BLaER1 (cell line): ENCODE measurements at regions not wholly inside any gene's neighbourhood (a gene's known extent, or its start where the extent isn't known, plus 50 kb on each side); places are given as distances from the start of the nearest gene placed in this dataset.
"Not testable (repeated sequence)": the region's sequence is repeated elsewhere in the genome, so short reads cannot be mapped to it uniquely, and the experiment has no call there.

ENCODE experiments used
- H3K27ac ChIP-seq: shearing (Covaris generic); formaldehyde crosslinking; 2 replicates; pipeline ENCODE4 v1.8.1; 2022
- H3K27me3 ChIP-seq: shearing (Covaris generic); formaldehyde crosslinking; 2 replicates; pipeline ENCODE4 v1.8.1; 2022
- H3K36me3 ChIP-seq: shearing (Covaris generic); formaldehyde crosslinking; 2 replicates; pipeline ENCODE4 v1.8.1; 2022
- H3K4me1 ChIP-seq: shearing (Covaris generic); formaldehyde crosslinking; 2 replicates; pipeline ENCODE4 v1.8.1; 2022
- H3K4me2 ChIP-seq: shearing (Covaris generic); formaldehyde crosslinking; 2 replicates; pipeline ENCODE4 v1.8.1; 2022
- H3K4me3 ChIP-seq: shearing (Covaris generic); formaldehyde crosslinking; 2 replicates; pipeline ENCODE4 v1.8.1; 2022
- H3K9ac ChIP-seq: shearing (Covaris generic); formaldehyde crosslinking; 2 replicates; pipeline ENCODE4 v1.8.1; 2022
- H3K9me3 ChIP-seq: shearing (Covaris generic); formaldehyde crosslinking; 2 replicates; pipeline ENCODE4 v1.8.1; 2022
- H4K20me1 ChIP-seq: shearing (Covaris generic); formaldehyde crosslinking; 2 replicates; pipeline ENCODE4 v1.8.1; 2022
- Cebpa-rat ChIP-seq: shearing (Covaris generic); IDR thresholded peaks from 2 replicates; pipeline ENCODE4 v1.8.1; 2022

- TF ChIP-seq Cebpa-rat: no peak
- no peaks in the 10 kb centered on the region for H3K9me3 ChIP-seq
- no peak overlapping the region for H3K4me3 ChIP-seq
- H3K27ac ChIP-seq: no peak overlapping the region
- no peak overlapping the region for H3K4me2 ChIP-seq
- no peak overlapping the region for H3K9ac ChIP-seq
- H3K4me1 ChIP-seq: no peaks in the 10 kb centered on the region
- no peaks in the 10 kb centered on the region for H4K20me1 ChIP-seq
- no peaks in the 10 kb centered on the region for H3K36me3 ChIP-seq
- H3K27me3 ChIP-seq: no peaks in the 10 kb centered on the region
These were observed 690.3 kb downstream of the HTR1B start for GRCh38 chr6:76772951-76773350.

GRCh38 chr6:76771059-76771634 lies 692.1 kb downstream of the HTR1B start:
- no peaks in the 10 kb centered on the region for H3K27me3 ChIP-seq
- H3K9ac ChIP-seq: no peak overlapping the region
- no peaks in the 10 kb centered on the region for H3K9me3 ChIP-seq
- H3K4me1 ChIP-seq: no peaks in the 10 kb centered on the region
- H3K4me2 ChIP-seq: no peak overlapping the region
- no peaks in the 10 kb centered on the region for H4K20me1 ChIP-seq
- no peaks in the 10 kb centered on the region for H3K36me3 ChIP-seq
- no peak overlapping the region for H3K27ac ChIP-seq
- no peak for TF ChIP-seq Cebpa-rat
- no peak overlapping the region for H3K4me3 ChIP-seq

GRCh38 chr6:76770281-76770680 lies 693.0 kb downstream of the HTR1B start:
- Histone ChIP-seq H4K20me1 (no peaks in the 10 kb centered on the region), H3K4me3 (no peak overlapping the region), H3K4me1 (no peaks in the 10 kb centered on the region), H3K9me3 (no peaks in the 10 kb centered on the region), H3K27me3 (no peaks in the 10 kb centered on the region), H3K4me2 (no peak overlapping the region), H3K36me3 (no peaks in the 10 kb centered on the region), H3K9ac (no peak overlapping the region), H3K27ac (no peak overlapping the region)
- no peak for TF ChIP-seq Cebpa-rat

DNA sequence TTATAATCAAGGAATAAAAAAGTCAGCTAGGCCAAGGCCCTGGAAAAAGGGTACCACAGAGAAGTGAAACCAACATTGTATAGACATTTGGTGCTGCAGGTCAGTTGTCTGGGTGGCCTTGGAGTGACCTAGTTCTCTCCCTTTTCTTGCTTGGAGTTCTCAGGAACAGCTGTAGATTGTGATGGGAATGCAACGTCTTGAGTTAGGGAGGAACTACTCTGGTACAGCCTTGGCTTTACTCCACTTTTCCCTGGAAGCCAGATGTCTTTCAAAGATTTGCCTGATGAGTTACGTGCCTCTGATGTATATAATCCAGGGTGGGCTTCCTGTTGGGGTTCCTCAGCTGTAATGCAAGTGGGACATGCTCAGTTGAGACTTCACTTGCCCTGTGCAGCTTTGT lies 694.7 kb downstream of the HTR1B start:
- Histone ChIP-seq H3K36me3 (no peaks in the 10 kb centered on the region), H3K4me2 (no peak overlapping the region), H3K4me1 (no peaks in the 10 kb centered on the region), H3K27ac (no peak overlapping the region), H3K9ac (no peak overlapping the region), H3K27me3 (no peaks in the 10 kb centered on the region), H3K4me3 (no peak overlapping the region), H3K9me3 (no peaks in the 10 kb centered on the region), H4K20me1 (no peaks in the 10 kb centered on the region)
- no peak for TF ChIP-seq Cebpa-rat

- no peaks in the 10 kb centered on the region for H4K20me1 ChIP-seq
- no peak overlapping the region for H3K4me2 ChIP-seq
- TF ChIP-seq Cebpa-rat: no peak
- no peak overlapping the region for H3K27ac ChIP-seq
- H3K4me3 ChIP-seq: no peak overlapping the region
- H3K9me3 ChIP-seq: no peaks in the 10 kb centered on the region
- no peaks in the 10 kb centered on the region for H3K36me3 ChIP-seq
- H3K9ac ChIP-seq: no peak overlapping the region
- no peaks in the 10 kb centered on the region for H3K4me1 ChIP-seq
- H3K27me3 ChIP-seq: no peaks in the 10 kb centered on the region
These were observed 691.6 kb upstream of the IMPG1 start for GRCh38 chr6:76764057-76764456.

GRCh38 chr6:76752841-76753240 lies 680.4 kb upstream of the IMPG1 start:
- no peaks in the 10 kb centered on the region for H3K9me3 ChIP-seq
- TF ChIP-seq Cebpa-rat: no peak
- H3K27ac ChIP-seq: no peak overlapping the region
- no peaks in the 10 kb centered on the region for H4K20me1 ChIP-seq
- H3K27me3 ChIP-seq: no peaks in the 10 kb centered on the region
- no peaks in the 10 kb centered on the region for H3K36me3 ChIP-seq
- H3K4me1 ChIP-seq: no peaks in the 10 kb centered on the region
- no peak overlapping the region for H3K4me3 ChIP-seq
- no peak overlapping the region for H3K9ac ChIP-seq
- no peak overlapping the region for H3K4me2 ChIP-seq

DNA sequence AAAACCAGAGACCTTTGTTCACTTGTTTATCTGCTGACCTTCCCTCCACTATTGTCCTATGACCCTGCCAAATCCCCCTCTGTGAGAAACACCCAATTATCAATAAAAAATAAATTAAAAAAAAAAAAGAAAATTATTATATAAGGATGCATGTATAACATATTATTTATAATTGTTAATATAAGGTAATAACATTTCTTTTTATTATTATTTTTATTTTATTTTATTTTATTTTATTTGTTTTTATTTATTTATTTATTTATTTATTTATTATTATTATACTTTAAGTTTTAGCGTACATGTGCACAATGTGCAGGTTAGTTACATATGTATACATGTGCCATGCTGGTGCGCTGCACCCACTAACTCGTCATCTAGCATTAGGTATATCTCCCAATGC lies 672.9 kb upstream of the IMPG1 start:
- H3K27me3 ChIP-seq, H3K9me3 ChIP-seq, H4K20me1 ChIP-seq, H3K36me3 ChIP-seq, H3K4me2 ChIP-seq, H3K27ac ChIP-seq, H3K4me3 ChIP-seq, H3K9ac ChIP-seq, H3K4me1 ChIP-seq: not testable (repeated sequence)

- H3K27ac ChIP-seq, H3K4me3 ChIP-seq, H3K9me3 ChIP-seq, H4K20me1 ChIP-seq, H3K4me1 ChIP-seq, H3K4me2 ChIP-seq, H3K36me3 ChIP-seq, H3K27me3 ChIP-seq, H3K9ac ChIP-seq: not testable (repeated sequence)
These were observed 671.8 kb upstream of the IMPG1 start for GRCh38 chr6:76744151-76744720.

DNA sequence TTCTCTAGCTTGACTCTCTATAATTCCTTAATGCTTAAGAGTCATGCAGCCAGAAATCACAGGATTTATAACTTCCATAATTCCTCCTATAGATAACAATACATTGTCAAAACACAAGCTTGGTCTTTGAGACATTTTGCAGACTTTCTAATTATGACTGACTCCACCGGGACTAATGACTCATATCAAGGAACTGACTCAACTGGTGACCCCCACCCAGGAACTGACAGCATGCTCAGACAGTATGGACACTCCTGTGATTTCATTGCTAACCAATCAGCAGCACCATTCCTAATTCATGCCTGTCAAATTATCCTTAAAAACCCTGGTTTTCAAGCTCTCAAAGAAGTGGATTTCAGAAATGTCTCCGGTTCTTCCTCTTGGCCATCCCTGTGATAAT lies 670.5 kb upstream of the IMPG1 start:
- Histone ChIP-seq H3K27ac (no peak overlapping the region), H3K36me3 (no peaks in the 10 kb centered on the region), H3K9me3 (peaks cover 7% of the 10 kb centered on the region; the same call in 1 of the 2 replicates), H3K4me2 (no peak overlapping the region), H3K4me1 (no peaks in the 10 kb centered on the region), H3K27me3 (no peaks in the 10 kb centered on the region), H3K4me3 (no peak overlapping the region), H4K20me1 (no peaks in the 10 kb centered on the region), H3K9ac (no peak overlapping the region)
- TF ChIP-seq Cebpa-rat: no peak

- Histone ChIP-seq H3K36me3 (no peaks in the 10 kb centered on the region), H3K4me1 (no peaks in the 10 kb centered on the region), H3K9ac (no peak overlapping the region), H3K4me3 (no peak overlapping the region), H3K9me3 (no peaks in the 10 kb centered on the region), H3K27me3 (no peaks in the 10 kb centered on the region), H3K27ac (no peak overlapping the region), H3K4me2 (no peak overlapping the region), H4K20me1 (no peaks in the 10 kb centered on the region)
- no peak for TF ChIP-seq Cebpa-rat
These were observed 647.0 kb upstream of the IMPG1 start for GRCh38 chr6:76719449-76719848.
